ENCODE measurements at regions not wholly inside any gene's neighbourhood (a gene's known extent, or its start where the extent isn't known, plus 50 kb on each side); places are given as distances from the start of the nearest gene placed in this dataset.

GRCh38 chr5:56540266-56540665, 275.1 kb upstream of the MAP3K1 start:
- DNase-seq, result no peak

GRCh38 chr5:56538580-56538979, 276.8 kb upstream of the MAP3K1 start:
- no peak for DNase-seq

- DNase-seq, result no peak
Observed at GRCh38 chr5:56535347-56535746, 280.0 kb upstream of the MAP3K1 start.

- no peak for DNase-seq
Observed at GRCh38 chr5:56534102-56534829, 281.1 kb upstream of the MAP3K1 start.

GRCh38 chr5:56532466-56532865, 282.9 kb upstream of the MAP3K1 start:
- no peak for DNase-seq

GRCh38 chr5:56530626-56531138, 284.7 kb upstream of the MAP3K1 start:
- no peak for DNase-seq

GRCh38 chr5:56529666-56530430, 285.5 kb upstream of the MAP3K1 start:
- no peak for DNase-seq

GRCh38 chr5:56527174-56527573, 288.2 kb upstream of the MAP3K1 start:
- no peak for DNase-seq

GRCh38 chr5:56525113-56525512, 290.2 kb upstream of the MAP3K1 start:
- DNase-seq, result peak; percentile 21

GRCh38 chr5:56523790-56524575, 290.9 kb upstream of the ANKRD55 start:
- DNase-seq, result no peak

GRCh38 chr5:56522960-56523359, 289.8 kb upstream of the ANKRD55 start:
- no peak for DNase-seq

GRCh38 chr5:56522169-56522568, 289.0 kb upstream of the ANKRD55 start:
- DNase-seq, result no peak

- DNase-seq, result no peak
Observed at GRCh38 chr5:56520986-56521730, 288.0 kb upstream of the ANKRD55 start.

- DNase-seq, result no peak
Observed at GRCh38 chr5:56518820-56519219, 285.7 kb upstream of the ANKRD55 start.

GRCh38 chr5:56517011-56517416, 283.9 kb upstream of the ANKRD55 start:
- peak; percentile 79 for DNase-seq

- DNase-seq, result peak; percentile 11
Observed at GRCh38 chr5:56516441-56516840, 283.3 kb upstream of the ANKRD55 start.

GRCh38 chr5:56516035-56516434, 282.9 kb upstream of the ANKRD55 start:
- DNase-seq, result peak; percentile 60

- DNase-seq, result no peak
Observed at GRCh38 chr5:56515011-56515410, 281.9 kb upstream of the ANKRD55 start.

GRCh38 chr5:56514245-56514644, 281.1 kb upstream of the ANKRD55 start:
- no peak for DNase-seq

GRCh38 chr5:56513141-56513540, 280.0 kb upstream of the ANKRD55 start:
- no peak for DNase-seq

GRCh38 chr5:56512313-56512996, 279.3 kb upstream of the ANKRD55 start:
- DNase-seq, result peak; percentile 31

- no peak for DNase-seq
Observed at GRCh38 chr5:56511326-56511841, 278.3 kb upstream of the ANKRD55 start.

All from RPMI8226 (cell line).